ENCODE measurements at regions not wholly inside any gene's neighbourhood (a gene's known extent, or its start where the extent isn't known, plus 50 kb on each side); places are given as distances from the start of the nearest gene placed in this dataset.

DNA sequence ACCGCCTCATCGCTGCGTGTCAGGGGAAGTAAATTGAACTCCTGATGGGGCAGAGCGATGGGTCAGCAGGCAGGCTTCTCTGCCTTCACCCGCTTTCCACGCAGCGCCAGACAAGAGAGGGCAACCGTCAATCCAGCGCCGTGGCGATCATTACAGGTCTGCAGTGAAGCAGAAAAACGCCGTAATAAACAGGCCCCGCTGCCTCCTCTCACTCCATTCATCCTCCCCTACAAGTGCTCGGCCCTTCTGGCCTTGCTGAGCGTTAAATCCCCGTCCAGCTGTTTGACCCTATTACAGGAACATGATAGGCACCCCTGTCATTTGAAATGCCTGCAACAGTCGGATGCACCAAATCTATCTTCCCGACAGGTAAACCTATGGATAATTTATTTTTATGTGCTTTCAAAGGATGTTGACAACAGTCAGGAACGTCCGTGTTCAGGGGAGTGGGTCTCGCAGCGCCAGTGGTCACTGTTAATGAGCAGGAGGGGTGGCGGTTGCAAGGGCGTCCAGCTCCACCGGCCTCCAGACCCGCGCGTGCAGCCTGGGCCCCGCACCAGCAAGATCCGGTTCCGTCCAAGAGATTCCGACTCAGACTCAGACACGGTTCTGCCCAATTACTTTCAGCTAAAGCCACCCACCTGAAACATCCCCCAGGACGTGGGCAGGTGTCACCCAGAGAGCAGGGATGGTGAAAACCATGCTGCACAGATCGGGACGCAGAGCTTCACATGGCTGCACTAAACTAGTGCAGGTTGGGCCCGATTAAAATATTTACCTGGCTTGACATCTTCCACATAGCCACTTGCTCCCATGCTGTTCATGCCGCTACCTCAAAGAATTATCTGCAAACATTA lies 508.0 kb upstream of the MGMT start:
- intact Hi-C loops (cut with micrococcal nuclease): no loop called here
- DNase-seq (no peak), ATAC-seq (no peak)

DNA sequence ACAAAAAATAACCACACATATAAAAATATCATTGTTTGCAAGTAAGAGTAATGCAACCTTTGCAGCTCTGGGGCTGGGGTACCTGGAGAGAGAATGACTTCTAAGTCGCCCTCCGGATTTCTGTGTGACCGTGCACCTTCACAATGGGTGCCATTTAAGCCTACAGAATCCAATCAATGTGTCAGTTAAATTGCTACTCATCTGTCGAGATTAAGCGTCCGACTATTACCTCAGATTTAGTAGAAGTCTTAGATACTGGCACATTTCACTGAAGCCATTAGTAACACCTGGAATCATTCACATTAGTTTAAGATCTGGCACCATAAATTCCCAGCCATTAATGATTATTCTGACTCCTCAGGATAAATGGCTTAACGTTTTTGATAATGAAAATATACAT lies 507.3 kb upstream of the MGMT start:
- DNase-seq (no peak), ATAC-seq (no peak)
- intact Hi-C loops (cut with micrococcal nuclease): no loop called here

DNA sequence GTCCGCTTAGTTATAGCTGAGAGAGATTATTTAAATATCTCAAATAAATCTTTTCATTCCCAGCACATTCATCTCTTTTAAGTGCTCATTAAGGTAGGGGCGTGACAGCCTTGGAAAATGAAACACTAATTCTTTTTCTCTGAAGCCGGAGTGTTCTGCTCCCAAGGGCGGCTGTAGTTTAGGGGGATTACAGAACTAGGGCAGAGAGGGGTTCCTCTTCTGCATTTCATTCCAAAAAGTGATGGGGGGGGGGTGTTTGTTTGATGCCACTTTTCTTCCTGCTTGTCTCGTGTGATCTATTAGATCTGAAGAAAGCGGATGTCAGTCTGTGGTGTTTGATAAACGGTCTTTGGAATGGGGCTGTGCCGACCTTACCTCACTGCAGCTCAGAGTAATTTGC lies 506.5 kb upstream of the MGMT start:
- intact Hi-C loops (cut with micrococcal nuclease): no loop called here
- DNase-seq: no peak

DNA sequence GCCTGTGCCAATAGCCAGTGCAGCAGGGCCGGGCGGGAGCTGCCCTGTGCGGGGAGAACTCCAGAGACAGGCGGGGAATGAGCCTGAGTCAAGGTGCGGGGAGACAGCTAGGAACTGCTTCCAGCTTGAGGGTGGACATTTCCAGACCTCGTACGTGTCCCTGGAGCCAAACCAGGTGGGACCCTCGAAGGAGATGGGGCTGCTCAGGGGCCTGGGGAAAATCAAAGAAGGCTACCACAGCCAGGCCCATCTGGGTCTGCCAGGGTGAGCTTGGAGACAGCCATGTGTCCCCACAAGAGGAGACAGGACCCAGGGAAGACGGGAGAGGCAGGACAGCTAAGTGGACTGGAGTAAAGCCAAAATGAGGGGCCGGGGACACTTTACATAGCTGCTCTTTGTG lies 504.9 kb upstream of the MGMT start:
- DNase-seq (no peak), ATAC-seq (no peak)
- intact Hi-C loops (cut with micrococcal nuclease): no loop called here

More for the DNA sequence above, 506.5 kb upstream of the MGMT start:
- no peak for ATAC-seq

GRCh38 chr10:128963211-128964099 lies 503.6 kb upstream of the MGMT start:
- ATAC-seq (no peak), DNase-seq (no peak)
- intact Hi-C loops (cut with micrococcal nuclease): no loop called here

GRCh38 chr10:128964100-128964403 lies 503.0 kb upstream of the MGMT start:
- intact Hi-C loops (cut with micrococcal nuclease): no loop called here
- no peak for ATAC-seq
- DNase-seq: no peak

DNA sequence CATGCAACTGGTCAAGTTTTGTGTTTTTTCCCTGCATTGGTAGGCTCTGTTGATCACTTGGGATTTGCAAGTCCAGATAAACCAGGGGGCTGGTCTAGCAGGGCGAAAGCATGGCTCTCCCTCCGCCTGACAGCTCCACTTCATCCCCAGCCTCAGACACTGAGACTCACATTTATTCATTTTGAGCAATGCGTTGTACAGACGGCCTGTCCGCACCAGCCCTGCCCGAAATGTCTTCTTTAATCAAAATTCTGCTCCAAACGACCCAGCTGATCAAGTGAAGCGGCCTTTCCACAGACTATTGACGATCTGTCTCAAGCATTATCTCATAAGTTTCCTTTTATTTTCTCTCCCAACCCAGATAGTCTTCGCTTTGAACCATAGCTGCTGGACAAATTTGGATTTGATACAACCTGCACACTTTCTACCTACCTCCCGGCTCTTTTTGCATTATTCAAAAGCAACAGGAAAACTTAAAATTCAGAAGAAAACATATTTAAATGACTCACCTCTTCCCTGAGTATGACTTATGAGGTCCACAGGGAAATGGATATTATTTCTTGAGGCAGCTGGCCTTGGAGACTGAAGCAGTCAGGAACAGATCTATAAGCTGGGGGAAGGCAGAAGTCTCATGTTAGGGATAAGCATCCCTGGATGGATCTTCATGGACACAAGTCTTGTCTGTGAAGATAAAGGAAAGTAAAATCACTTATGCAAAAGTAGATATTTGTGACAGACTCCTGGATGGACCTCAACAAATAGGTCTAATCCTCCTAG lies 498.9 kb upstream of the MGMT start:
- intact Hi-C loops (cut with micrococcal nuclease): no loop called here
- no peak for DNase-seq

GRCh38 chr10:128969551-128969950 lies 497.5 kb upstream of the MGMT start:
- intact Hi-C loops (cut with micrococcal nuclease): no loop called here
- no peak for DNase-seq
- ATAC-seq: no peak

More for the DNA sequence above, 498.9 kb upstream of the MGMT start:
- no peak for ATAC-seq

DNA sequence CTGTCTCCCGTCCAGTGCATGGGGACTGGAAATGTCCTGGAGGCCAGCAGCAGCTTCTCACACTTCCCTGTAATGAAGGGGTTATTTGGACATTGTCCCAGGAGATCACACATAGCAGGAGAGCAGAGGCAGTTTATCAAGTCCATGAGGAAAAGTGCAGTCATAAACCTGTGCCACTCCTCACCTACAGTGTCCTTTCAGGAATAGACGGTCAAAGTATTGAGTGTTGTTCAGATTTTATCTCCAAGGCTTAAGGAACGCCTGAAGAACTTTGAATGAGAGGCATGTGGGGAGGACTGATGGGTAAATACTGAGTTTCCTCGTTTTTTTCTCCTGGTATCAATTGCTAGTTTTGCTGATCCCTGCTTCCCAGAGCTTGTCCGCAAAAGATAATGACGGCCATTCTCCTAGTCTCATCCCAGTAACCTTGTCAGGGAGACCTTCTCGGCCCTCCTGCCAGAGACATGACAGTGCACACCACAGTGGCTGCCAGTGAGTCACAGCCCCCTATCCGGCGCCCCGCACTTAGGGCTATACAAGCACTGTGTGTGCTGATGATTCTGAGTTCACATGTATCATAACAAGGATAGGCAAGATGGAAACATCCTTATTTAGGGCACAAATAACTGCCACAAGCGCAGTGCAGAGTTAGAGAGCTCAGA lies 495.5 kb upstream of the MGMT start:
- ATAC-seq (no peak), DNase-seq (no peak)
- intact Hi-C loops (cut with micrococcal nuclease): no loop called here

DNA sequence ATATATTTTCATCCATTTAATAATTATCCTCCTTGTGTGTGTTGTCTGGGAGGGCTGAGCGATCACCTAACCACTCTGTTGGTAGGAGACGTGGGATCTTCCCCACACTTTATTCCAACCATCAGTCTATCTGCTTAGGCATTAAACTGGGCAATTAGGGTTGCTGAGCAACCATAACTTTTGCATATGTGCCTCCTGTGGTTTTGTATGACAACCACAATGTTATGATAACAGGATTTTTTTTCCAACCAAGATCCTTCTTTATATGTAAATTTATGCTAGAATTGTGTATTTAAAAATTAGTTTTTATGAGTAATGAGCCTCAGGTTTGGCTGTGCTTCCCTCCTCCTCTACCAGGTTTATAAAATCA lies 495.0 kb upstream of the MGMT start:
- intact Hi-C loops (cut with micrococcal nuclease): no loop called here
- DNase-seq: no peak
- ATAC-seq: no peak

GRCh38 chr10:128973221-128973620 lies 493.8 kb upstream of the MGMT start:
- intact Hi-C loops (cut with micrococcal nuclease): no loop called here
- DNase-seq (no peak), ATAC-seq (no peak)

- no peak for ATAC-seq
- intact Hi-C loops (cut with micrococcal nuclease): no loop called here
- DNase-seq: no peak
These were observed 490.2 kb upstream of the MGMT start for GRCh38 chr10:128976856-128977255.

DNA sequence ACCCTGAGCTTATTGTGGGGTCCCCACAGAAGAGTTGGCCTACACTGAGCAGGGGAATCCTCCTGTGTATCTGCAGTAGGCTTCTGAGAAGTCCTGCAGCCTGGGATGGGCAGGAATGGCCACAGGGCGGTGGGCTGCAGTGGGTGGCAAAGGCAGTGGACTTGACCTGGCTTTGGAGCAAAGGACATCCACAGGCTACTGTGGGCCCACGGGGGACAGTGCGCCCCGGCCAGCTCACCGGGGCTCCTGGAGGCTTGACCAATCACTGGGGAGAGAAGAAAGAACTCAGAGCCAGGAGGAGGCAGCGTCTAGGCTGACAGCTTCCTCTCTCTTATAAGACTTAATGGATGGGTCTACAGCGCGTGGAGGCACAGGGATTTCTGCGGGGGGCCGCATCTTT lies 488.8 kb upstream of the MGMT start:
- no peak for ATAC-seq
- intact Hi-C loops (cut with micrococcal nuclease): no loop called here
- no peak for DNase-seq

- no peak for DNase-seq
- intact Hi-C loops (cut with micrococcal nuclease): no loop called here
- no peak for ATAC-seq
These were observed 487.6 kb upstream of the MGMT start for GRCh38 chr10:128979405-128979804.

GRCh38 chr10:128981251-128981650 lies 485.8 kb upstream of the MGMT start:
- ATAC-seq: no peak
- no peak for DNase-seq
- intact Hi-C loops (cut with micrococcal nuclease): no loop called here

DNA sequence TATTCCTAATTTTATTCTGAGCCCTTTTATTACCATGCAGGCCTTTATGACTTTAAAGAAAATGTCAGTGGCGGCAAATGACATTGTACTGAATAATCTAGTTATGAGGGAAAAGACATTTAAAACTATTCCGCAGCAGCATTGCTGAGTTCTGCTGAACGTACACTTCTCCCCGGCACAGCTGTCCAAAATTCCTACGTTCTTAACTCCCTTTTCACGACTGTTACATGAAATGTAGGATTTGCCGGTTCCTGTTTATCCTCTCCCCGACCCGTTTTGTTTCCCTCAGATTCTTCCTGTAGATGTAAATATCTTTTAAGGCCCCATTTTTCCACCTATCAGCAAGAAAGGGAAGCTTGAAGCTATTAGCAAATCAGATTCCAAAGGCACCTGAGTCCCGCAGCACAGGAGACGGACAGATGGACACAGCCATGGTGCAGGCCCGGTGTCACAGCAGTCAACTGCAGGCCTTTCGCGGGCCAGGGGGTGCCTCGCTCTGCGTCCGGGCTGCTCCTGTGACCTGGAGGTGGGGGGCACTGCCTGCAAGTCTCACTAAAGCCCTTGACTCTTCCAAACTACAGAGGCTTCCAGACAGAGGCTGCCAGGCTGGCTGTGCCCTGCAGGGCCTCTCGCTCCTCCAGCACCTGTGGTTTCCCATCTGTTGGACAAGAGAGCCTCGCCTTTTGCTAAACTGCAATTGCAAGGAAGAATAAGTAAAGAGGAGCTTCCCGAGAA lies 485.0 kb upstream of the MGMT start:
- no peak for DNase-seq
- intact Hi-C loops (cut with micrococcal nuclease): no loop called here
- ATAC-seq: no peak

- intact Hi-C loops (cut with micrococcal nuclease): no loop called here
- ATAC-seq (no peak), DNase-seq (no peak)
These were observed 484.5 kb upstream of the MGMT start for GRCh38 chr10:128982616-128982915.

- intact Hi-C loops (cut with micrococcal nuclease): no loop called here
- ATAC-seq (no peak), DNase-seq (no peak)
These were observed 482.0 kb upstream of the MGMT start for GRCh38 chr10:128985036-128985435.

- ATAC-seq (no peak), DNase-seq (no peak)
- intact Hi-C loops (cut with micrococcal nuclease): no loop called here
These were observed 476.1 kb upstream of the MGMT start for GRCh38 chr10:128990986-128991385.
